ENCODE measurements at regions not wholly inside any gene's neighbourhood (a gene's known extent, or its start where the extent isn't known, plus 50 kb on each side); places are given as distances from the start of the nearest gene placed in this dataset.

DNA sequence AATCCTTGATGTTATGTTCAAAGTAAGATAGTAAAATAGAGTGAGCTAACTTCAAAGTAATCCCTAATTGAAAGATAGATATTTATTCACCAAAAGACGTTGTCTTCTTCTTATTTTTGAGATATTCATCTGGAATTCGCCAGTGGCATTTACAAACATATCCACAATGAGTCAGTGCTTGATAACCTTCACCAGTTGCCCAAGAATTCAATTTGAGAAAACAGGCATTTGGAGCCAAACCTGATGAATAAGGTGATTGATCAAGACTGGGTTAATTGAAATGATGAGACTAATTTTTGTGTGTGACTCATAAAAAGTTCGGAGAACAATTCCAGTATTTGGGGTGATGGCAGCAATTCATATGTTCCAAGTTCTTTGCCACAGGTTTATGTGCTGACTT, 344.0 kb downstream of the ARL4A start:
- DNase-seq = no peak
- Mint-ChIP-seq H3K36me3 (ENCODE audit: unreplicated experiment) (no peaks in the 10 kb centered on the region), H3K9me3 (ENCODE audit: unreplicated experiment) (peaks cover 3% of the 10 kb centered on the region), H3K27ac (ENCODE audit: unreplicated experiment) (no peak overlapping the region), H3K4me3 (ENCODE audit: unreplicated experiment) (no peak overlapping the region), H3K27me3 (ENCODE audit: unreplicated experiment) (no peaks in the 10 kb centered on the region), H3K4me1 (ENCODE audit: low read depth, unreplicated experiment) (peaks cover 8% of the 10 kb centered on the region)
- TF ChIP-seq CTCF (IDR thresholded peaks at IDR 0.05; ENCODE audit: partially characterized antibody, unreplicated experiment) = no peak

GRCh38 chr7:13032084-13032483, 344.7 kb downstream of the ARL4A start:
- Mint-ChIP-seq H3K27me3 (ENCODE audit: unreplicated experiment) (no peaks in the 10 kb centered on the region), H3K36me3 (ENCODE audit: unreplicated experiment) (no peaks in the 10 kb centered on the region), H3K4me3 (ENCODE audit: unreplicated experiment) (no peak overlapping the region), H3K9me3 (ENCODE audit: unreplicated experiment) (peaks cover 3% of the 10 kb centered on the region), H3K27ac (ENCODE audit: unreplicated experiment) (no peak overlapping the region), H3K4me1 (ENCODE audit: low read depth, unreplicated experiment) (peaks cover 8% of the 10 kb centered on the region)
- no peak for TF ChIP-seq CTCF (IDR thresholded peaks at IDR 0.05; ENCODE audit: partially characterized antibody, unreplicated experiment)
- DNase-seq = no peak

GRCh38 chr7:13032576-13032975, 345.1 kb downstream of the ARL4A start:
- H3K36me3 Mint-ChIP-seq (ENCODE audit: unreplicated experiment) = no peaks in the 10 kb centered on the region
- peaks cover 3% of the 10 kb centered on the region for H3K9me3 Mint-ChIP-seq (ENCODE audit: unreplicated experiment)
- TF ChIP-seq CTCF (IDR thresholded peaks at IDR 0.05; ENCODE audit: partially characterized antibody, unreplicated experiment) = no peak
- H3K4me1 Mint-ChIP-seq (ENCODE audit: low read depth, unreplicated experiment) = peaks cover 8% of the 10 kb centered on the region
- no peaks in the 10 kb centered on the region for H3K27me3 Mint-ChIP-seq (ENCODE audit: unreplicated experiment)
- DNase-seq = no peak
- H3K4me3 Mint-ChIP-seq (ENCODE audit: unreplicated experiment) = no peak overlapping the region
- no peak overlapping the region for H3K27ac Mint-ChIP-seq (ENCODE audit: unreplicated experiment)

- DNase-seq = no peak
- Mint-ChIP-seq H3K27ac (ENCODE audit: unreplicated experiment) (no peak overlapping the region), H3K4me3 (ENCODE audit: unreplicated experiment) (no peak overlapping the region)
Measured at GRCh38 chr7:13034693-13035092, 347.3 kb downstream of the ARL4A start.

GRCh38 chr7:13035233-13035632, 347.8 kb downstream of the ARL4A start:
- Mint-ChIP-seq H3K4me1 (ENCODE audit: low read depth, unreplicated experiment) (peaks cover 8% of the 10 kb centered on the region), H3K27me3 (ENCODE audit: unreplicated experiment) (no peaks in the 10 kb centered on the region), H3K27ac (ENCODE audit: unreplicated experiment) (no peak overlapping the region), H3K4me3 (ENCODE audit: unreplicated experiment) (no peak overlapping the region), H3K36me3 (ENCODE audit: unreplicated experiment) (no peaks in the 10 kb centered on the region), H3K9me3 (ENCODE audit: unreplicated experiment) (peaks cover 3% of the 10 kb centered on the region)
- no peak for TF ChIP-seq CTCF (IDR thresholded peaks at IDR 0.05; ENCODE audit: partially characterized antibody, unreplicated experiment)
- no peak for DNase-seq

More at GRCh38 chr7:13034693-13035092, 347.3 kb downstream of the ARL4A start:
- H3K27me3 Mint-ChIP-seq (ENCODE audit: unreplicated experiment) = no peaks in the 10 kb centered on the region
- TF ChIP-seq CTCF (IDR thresholded peaks at IDR 0.05; ENCODE audit: partially characterized antibody, unreplicated experiment) = no peak
- H3K4me1 Mint-ChIP-seq (ENCODE audit: low read depth, unreplicated experiment) = peaks cover 8% of the 10 kb centered on the region
- H3K9me3 Mint-ChIP-seq (ENCODE audit: unreplicated experiment) = peaks cover 3% of the 10 kb centered on the region
- H3K36me3 Mint-ChIP-seq (ENCODE audit: unreplicated experiment) = no peaks in the 10 kb centered on the region
